Esophagus squamous epithelium (tissue), 4 donors: ENCODE measurements at regions not wholly inside any gene's neighbourhood (a gene's known extent, or its start where the extent isn't known, plus 50 kb on each side); places are given as distances from the start of the nearest gene placed in this dataset.

Experiments
- CTCF ChIP-seq, 6 experiments: fragments of 450-650 bp in 4 of 6; fragments of 200-600 bp in 2 of 6; sonication (generic) in 2 of 6; IDR thresholded peaks; one replicate each; pipeline ENCODE4 v1.5.1; 2016 to 2019; ENCODE audit warnings: antibody characterized with exemption in 6 of 6, mild to moderate bottlenecking in 4 of 6, moderate library complexity in 4 of 6
- POLR2A ChIP-seq, 4 donors: fragments of 450-650 bp; IDR thresholded peaks; one replicate each; pipeline ENCODE4 v1.6.1; 2017; ENCODE audit warnings: antibody characterized with exemption in 4 of 4, mild to moderate bottlenecking in 4 of 4, moderate library complexity in 3 of 4

GRCh38 chr9:11190719-11191118 is 577.9 kb upstream of the PTPRD start:
- TF ChIP-seq CTCF (IDR thresholded peaks at IDR 0.05) (no peak), POLR2A (IDR thresholded peaks at IDR 0.05) (no peak)
